ENCODE measurements at regions not wholly inside any gene's neighbourhood (a gene's known extent, or its start where the extent isn't known, plus 50 kb on each side); places are given as distances from the start of the nearest gene placed in this dataset.
"Not testable (repeated sequence)": the region's sequence is repeated elsewhere in the genome, so short reads cannot be mapped to it uniquely, and the experiment has no call there.

- DNase-seq (ENCODE audit: low spot score in 2 of 2) = no peak
- Histone ChIP-seq H3K27me3 (no peaks in the 10 kb centered on the region), H3K9me3 (no peaks in the 10 kb centered on the region), H3K36me3 (no peaks in the 10 kb centered on the region), H3K4me1 (no peaks in the 10 kb centered on the region), H3K4me3 (no peak overlapping the region), H3K27ac (no peak overlapping the region)
- intact Hi-C loops (cut with DNase I) = no loop called here
- no peak for TF ChIP-seq CTCF (IDR thresholded peaks at IDR 0.05)
These were observed 95.7 kb upstream of the PALMD start for GRCh38 chr1:99550198-99550597.

- H3K36me3 ChIP-seq = no peaks in the 10 kb centered on the region
- H3K27me3 ChIP-seq = no peaks in the 10 kb centered on the region
- no peaks in the 10 kb centered on the region for H3K9me3 ChIP-seq
- H3K27ac ChIP-seq = no peak overlapping the region
- no peak for TF ChIP-seq CTCF (IDR thresholded peaks at IDR 0.05)
- intact Hi-C loops (cut with DNase I) = no loop called here
- DNase-seq (ENCODE audit: low spot score in 2 of 2) = no peak
- H3K4me1 ChIP-seq = no peaks in the 10 kb centered on the region
- no peak overlapping the region for H3K4me3 ChIP-seq
These were observed 93.9 kb upstream of the PALMD start for GRCh38 chr1:99551812-99552614.

- Histone ChIP-seq H3K4me1 (no peaks in the 10 kb centered on the region), H3K36me3 (no peaks in the 10 kb centered on the region), H3K4me3 (no peak overlapping the region), H3K27ac (no peak overlapping the region), H3K27me3 (no peaks in the 10 kb centered on the region), H3K9me3 (no peaks in the 10 kb centered on the region)
- TF ChIP-seq CTCF (IDR thresholded peaks at IDR 0.05) = no peak
- intact Hi-C loops (cut with DNase I) = no loop called here
- no peak for DNase-seq (ENCODE audit: low spot score in 2 of 2)
These were observed 92.6 kb upstream of the PALMD start for GRCh38 chr1:99553301-99553700.

DNA sequence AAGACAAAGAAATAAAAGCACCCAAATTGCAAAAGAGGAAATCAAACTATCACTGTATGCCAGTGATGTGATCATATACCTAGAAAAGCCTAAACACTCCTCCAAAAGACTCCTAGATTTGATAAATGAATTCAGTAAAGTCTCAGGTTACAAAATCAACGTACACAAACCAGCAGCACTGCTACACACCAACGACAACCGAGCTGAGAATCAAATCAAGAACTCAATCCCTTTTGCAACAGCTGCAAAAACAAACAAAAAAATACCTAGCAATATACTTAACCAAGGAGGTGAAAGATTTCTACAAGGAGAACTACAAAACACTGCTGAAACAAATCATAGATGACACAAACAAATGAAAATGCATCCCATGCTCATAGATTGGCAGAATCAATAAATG is 92.1 kb upstream of the PALMD start:
- H3K27me3 ChIP-seq; H3K4me1 ChIP-seq; intact Hi-C loops (cut with DNase I); DNase-seq (ENCODE audit: low spot score in 2 of 2); H3K27ac ChIP-seq; H3K36me3 ChIP-seq; H3K4me3 ChIP-seq; H3K9me3 ChIP-seq: not testable (repeated sequence)

GRCh38 chr1:99554727-99555126 is 91.2 kb upstream of the PALMD start:
- DNase-seq (ENCODE audit: low spot score in 2 of 2) = no peak
- Histone ChIP-seq H3K27ac (no peak overlapping the region), H3K4me1 (no peaks in the 10 kb centered on the region), H3K36me3 (no peaks in the 10 kb centered on the region), H3K27me3 (no peaks in the 10 kb centered on the region), H3K9me3 (no peaks in the 10 kb centered on the region), H3K4me3 (no peak overlapping the region)
- no peak for TF ChIP-seq CTCF (IDR thresholded peaks at IDR 0.05)
- intact Hi-C loops (cut with DNase I) = no loop called here

DNA sequence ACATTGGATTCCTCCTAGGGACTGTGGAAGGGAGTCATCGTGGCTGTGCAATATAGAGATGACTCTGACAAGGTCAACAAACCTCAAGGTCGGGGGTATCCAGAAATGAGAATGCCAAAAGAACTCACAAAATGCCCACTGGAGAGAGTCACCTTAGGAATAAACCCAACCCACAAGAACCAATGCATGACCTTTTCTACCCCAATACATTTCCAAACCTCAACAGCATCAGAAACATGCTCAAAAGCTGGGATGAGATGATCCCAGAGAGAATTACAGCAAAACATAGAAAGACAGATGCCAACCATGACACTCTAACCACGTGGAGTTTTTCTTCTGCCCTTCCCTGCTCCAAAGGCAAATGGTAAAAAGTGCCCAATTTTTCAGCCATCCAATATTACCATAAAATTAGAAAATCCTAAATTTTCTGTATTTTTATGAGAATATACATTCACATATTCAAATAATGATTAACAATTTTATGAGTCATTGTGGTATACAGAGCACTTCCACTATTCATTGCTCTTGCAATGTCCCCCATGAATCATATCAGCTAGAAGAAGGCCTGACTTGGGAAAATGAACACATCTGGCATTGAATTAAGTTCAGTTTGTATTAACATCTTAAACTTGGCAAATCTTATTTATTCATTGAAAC is 88.2 kb upstream of the PALMD start:
- TF ChIP-seq CTCF (IDR thresholded peaks at IDR 0.05) = no peak

More for the DNA sequence above, 88.2 kb upstream of the PALMD start:
- H3K27ac ChIP-seq = no peak overlapping the region
- no peak for DNase-seq (ENCODE audit: low spot score in 2 of 2)
- no peaks in the 10 kb centered on the region for H3K27me3 ChIP-seq
- intact Hi-C loops (cut with DNase I) = no loop called here
- no peaks in the 10 kb centered on the region for H3K36me3 ChIP-seq
- no peak overlapping the region for H3K4me3 ChIP-seq
- no peaks in the 10 kb centered on the region for H3K4me1 ChIP-seq
- H3K9me3 ChIP-seq = no peaks in the 10 kb centered on the region

Data from ascending aorta (tissue), 2 donors.